Embryonic facial prominence (tissue), 1 donor: ENCODE measurements at regions not wholly inside any gene's neighbourhood (a gene's known extent, or its start where the extent isn't known, plus 50 kb on each side); places are given as distances from the start of the nearest gene placed in this dataset.
"Not testable (repeated sequence)": the region's sequence is repeated elsewhere in the genome, so short reads cannot be mapped to it uniquely, and the experiment has no call there.

Experiments
- DNase-seq: peaks from one replicate; pipeline ENCODE4 v3.0.0-alpha.2; 2016; ENCODE audit errors: extremely low spot score

- DNase-seq: no peak
Observed at GRCh38 chr4:118410138-118410537, 57.3 kb upstream of the PRSS12 start.

GRCh38 chr4:118417325-118417724 lies 64.5 kb upstream of the PRSS12 start:
- DNase-seq: peak; percentile 31

- not testable (repeated sequence) for DNase-seq
Observed at GRCh38 chr4:118417800-118418199, 65.0 kb upstream of the PRSS12 start.

- not testable (repeated sequence) for DNase-seq
Observed at GRCh38 chr4:118418396-118418795, 65.6 kb upstream of the PRSS12 start.

GRCh38 chr4:118419626-118420025 lies 66.8 kb upstream of the PRSS12 start:
- not testable (repeated sequence) for DNase-seq

- not testable (repeated sequence) for DNase-seq
Observed at GRCh38 chr4:118424062-118424461, 71.3 kb upstream of the PRSS12 start.

GRCh38 chr4:118428881-118429280 lies 76.1 kb upstream of the PRSS12 start:
- not testable (repeated sequence) for DNase-seq

GRCh38 chr4:118432359-118432758 lies 79.6 kb upstream of the PRSS12 start:
- not testable (repeated sequence) for DNase-seq

- not testable (repeated sequence) for DNase-seq
Observed at GRCh38 chr4:118433612-118434375, 81.0 kb upstream of the PRSS12 start.

GRCh38 chr4:118435415-118435814 lies 82.6 kb upstream of the PRSS12 start:
- not testable (repeated sequence) for DNase-seq

- DNase-seq: not testable (repeated sequence)
Observed at GRCh38 chr4:118442115-118442837, 89.5 kb upstream of the PRSS12 start.

GRCh38 chr4:118447397-118447796 lies 94.6 kb upstream of the PRSS12 start:
- not testable (repeated sequence) for DNase-seq

GRCh38 chr4:118454857-118455256 lies 102.1 kb upstream of the PRSS12 start:
- not testable (repeated sequence) for DNase-seq

- DNase-seq: not testable (repeated sequence)
Observed at GRCh38 chr4:118461435-118461834, 108.6 kb upstream of the PRSS12 start.

GRCh38 chr4:118465831-118466230 lies 113.0 kb upstream of the PRSS12 start:
- peak; percentile 35 for DNase-seq

GRCh38 chr4:118474001-118474626 lies 121.3 kb upstream of the PRSS12 start:
- DNase-seq: not testable (repeated sequence)

GRCh38 chr4:118474771-118475170 lies 122.0 kb upstream of the PRSS12 start:
- DNase-seq: not testable (repeated sequence)

- DNase-seq: not testable (repeated sequence)
Observed at GRCh38 chr4:118475901-118476300, 123.1 kb upstream of the PRSS12 start.

GRCh38 chr4:118477826-118478225 lies 125.0 kb upstream of the PRSS12 start:
- DNase-seq: not testable (repeated sequence)

GRCh38 chr4:118485801-118486314 lies 133.1 kb upstream of the PRSS12 start:
- DNase-seq: not testable (repeated sequence)

GRCh38 chr4:118492963-118493362 lies 140.2 kb upstream of the PRSS12 start:
- not testable (repeated sequence) for DNase-seq

- not testable (repeated sequence) for DNase-seq
Observed at GRCh38 chr4:118494437-118494836, 141.6 kb upstream of the PRSS12 start.
